Left hindlimb (tissue), 1 donor: ENCODE measurements at regions not wholly inside any gene's neighbourhood (a gene's known extent, or its start where the extent isn't known, plus 50 kb on each side); places are given as distances from the start of the nearest gene placed in this dataset.
A peak's percentile ranks its signal among the peaks of the same experiment; 100 is the strongest.
"Not testable (repeated sequence)": the region's sequence is repeated elsewhere in the genome, so short reads cannot be mapped to it uniquely, and the experiment has no call there.

Source experiments
- DNase-seq: peaks from one replicate; pipeline ENCODE4 v3.0.0-alpha.2; 2018

- no peak for DNase-seq
These were observed 108.6 kb downstream of the ZMAT1 start for GRCh38 chrX:101823236-101823635.

GRCh38 chrX:101817739-101818138, 114.1 kb downstream of the ZMAT1 start:
- DNase-seq = not testable (repeated sequence)

- DNase-seq = no peak
These were observed 118.6 kb downstream of the ZMAT1 start for GRCh38 chrX:101813200-101813599.

GRCh38 chrX:101803451-101803850, 128.4 kb downstream of the ZMAT1 start:
- DNase-seq = no peak

GRCh38 chrX:101799387-101799786, 132.4 kb downstream of the ZMAT1 start:
- peak; percentile 81 for DNase-seq

GRCh38 chrX:101787934-101788333, 128.3 kb upstream of the ARMCX2 start:
- DNase-seq = no peak

- DNase-seq = no peak
These were observed 125.5 kb upstream of the ARMCX2 start for GRCh38 chrX:101785142-101785541.

- not testable (repeated sequence) for DNase-seq
These were observed 120.8 kb upstream of the ARMCX2 start for GRCh38 chrX:101780421-101780820.

GRCh38 chrX:101774340-101774739, 114.7 kb upstream of the ARMCX2 start:
- DNase-seq = no peak

GRCh38 chrX:101764538-101764937, 104.9 kb upstream of the ARMCX2 start:
- DNase-seq = no peak

GRCh38 chrX:101759000-101759399, 99.3 kb upstream of the ARMCX2 start:
- DNase-seq = no peak

- DNase-seq = no peak
These were observed 91.1 kb upstream of the ARMCX2 start for GRCh38 chrX:101750744-101751143.

GRCh38 chrX:101749436-101749835, 89.8 kb upstream of the ARMCX2 start:
- DNase-seq = no peak

- no peak for DNase-seq
These were observed 85.4 kb upstream of the ARMCX2 start for GRCh38 chrX:101745046-101745445.

- no peak for DNase-seq
These were observed 84.4 kb upstream of the ARMCX2 start for GRCh38 chrX:101744085-101744484.

GRCh38 chrX:101740642-101741041, 81.0 kb upstream of the ARMCX2 start:
- no peak for DNase-seq

GRCh38 chrX:101738867-101739266, 79.2 kb upstream of the ARMCX2 start:
- DNase-seq = not testable (repeated sequence)

- DNase-seq = not testable (repeated sequence)
These were observed 78.8 kb upstream of the ARMCX2 start for GRCh38 chrX:101738411-101738810.

- no peak for DNase-seq
These were observed 77.0 kb upstream of the ARMCX2 start for GRCh38 chrX:101736651-101737050.

GRCh38 chrX:101732870-101733269, 73.2 kb upstream of the ARMCX2 start:
- DNase-seq = no peak

GRCh38 chrX:101729986-101730385, 70.3 kb upstream of the ARMCX2 start:
- DNase-seq = no peak
